Trophoblast cell (in vitro differentiated cells and primary cell): ENCODE measurements at regions not wholly inside any gene's neighbourhood (a gene's known extent, or its start where the extent isn't known, plus 50 kb on each side); places are given as distances from the start of the nearest gene placed in this dataset.

Source experiments
- DNase-seq, 2 donors: peaks; one replicate each; pipeline ENCODE4 v3.0.0-alpha.2; 2016
- H2AFZ ChIP-seq: 2 replicates; pipeline ENCODE4 v1.6.1; 2013; ENCODE audit warnings: low read length, moderate library complexity, mild to moderate bottlenecking; ENCODE audit not compliant: insufficient read depth, poor library complexity
- H2AK5ac ChIP-seq: 2 replicates; pipeline ENCODE4 v1.6.1; 2013; ENCODE audit warnings: mild to moderate bottlenecking, low read length
- H2BK120ac ChIP-seq: 2 replicates; pipeline ENCODE4 v1.6.1; 2013; ENCODE audit warnings: low read length, mild to moderate bottlenecking, moderate library complexity; ENCODE audit not compliant: insufficient read depth, poor library complexity
- H2BK12ac ChIP-seq: 2 replicates; pipeline ENCODE4 v1.6.1; 2013; ENCODE audit warnings: mild to moderate bottlenecking, low read length, moderate library complexity
- H2BK5ac ChIP-seq: 2 replicates; pipeline ENCODE4 v1.6.1; 2013; ENCODE audit warnings: low read length, low read depth, moderate library complexity, mild to moderate bottlenecking; ENCODE audit not compliant: poor library complexity
- H3K14ac ChIP-seq: 2 replicates; pipeline ENCODE4 v1.6.1; 2013; ENCODE audit warnings: mild to moderate bottlenecking, low read length
- H3K18ac ChIP-seq: 2 replicates; pipeline ENCODE4 v1.6.1; 2013; ENCODE audit warnings: mild to moderate bottlenecking, low read length
- H3K23ac ChIP-seq: 2 replicates; pipeline ENCODE4 v1.6.1; 2013; ENCODE audit warnings: low read length
- H3K27ac ChIP-seq: 2 replicates; pipeline ENCODE4 v1.5.1; 2013; ENCODE audit warnings: low read depth, mild to moderate bottlenecking, inconsistent platforms, low read length, moderate library complexity
- H3K27me3 ChIP-seq: 2 replicates; pipeline ENCODE4 v1.6.1; 2013; ENCODE audit warnings: inconsistent platforms, mild to moderate bottlenecking, low read length, moderate library complexity; ENCODE audit not compliant: insufficient read depth
- H3K36me3 ChIP-seq, 2 experiments: 1 replicate in 1 of 2; 2 replicates in 1 of 2; pipeline ENCODE4 v1.6.1; 2013; ENCODE audit warnings: low read length in 2 of 2, mild to moderate bottlenecking in 2 of 2, moderate library complexity in 1 of 2; ENCODE audit not compliant: insufficient read depth in 2 of 2, control insufficient read depth in 1 of 2
- H3K4ac ChIP-seq: 2 replicates; pipeline ENCODE4 v1.6.1; 2013; ENCODE audit warnings: low read depth, mild to moderate bottlenecking, low read length, moderate library complexity
- H3K4me1 ChIP-seq, 2 experiments: 1 replicate in 1 of 2; 2 replicates in 1 of 2; pipeline ENCODE4 v1.6.1; 2013; ENCODE audit warnings: low read length in 2 of 2, mild to moderate bottlenecking in 2 of 2, moderate library complexity in 1 of 2; ENCODE audit not compliant: insufficient read depth in 2 of 2, control insufficient read depth in 1 of 2
- H3K4me2 ChIP-seq: 2 replicates; pipeline ENCODE4 v1.6.1; 2013; ENCODE audit warnings: inconsistent platforms, mild to moderate bottlenecking, low read length, moderate library complexity
- H3K4me3 ChIP-seq: 2 replicates; pipeline ENCODE4 v1.5.1; 2013; ENCODE audit warnings: mild to moderate bottlenecking, low read depth, low read length, inconsistent platforms
- H3K79me1 ChIP-seq: one replicate; pipeline ENCODE4 v1.6.1; 2013; ENCODE audit warnings: low read length
- H3K79me2 ChIP-seq: 2 replicates; pipeline ENCODE4 v1.6.1; 2013; ENCODE audit warnings: low read length, mild to moderate bottlenecking; ENCODE audit not compliant: control insufficient read depth, insufficient read depth, poor library complexity
- H3K9ac ChIP-seq: 2 replicates; pipeline ENCODE4 v1.6.1; 2013; ENCODE audit warnings: mild to moderate bottlenecking, low read length
- H3K9me3 ChIP-seq: 2 replicates; pipeline ENCODE4 v1.6.1; 2013; ENCODE audit warnings: low read depth, mild to moderate bottlenecking, control low read depth, inconsistent platforms, low read length; ENCODE audit not compliant: insufficient read depth
- H4K12ac ChIP-seq: 2 replicates; pipeline ENCODE4 v1.6.1; 2013; ENCODE audit warnings: low read depth, mild to moderate bottlenecking, low read length, moderate library complexity
- H4K8ac ChIP-seq: 2 replicates; pipeline ENCODE4 v1.6.1; 2013; ENCODE audit warnings: low read depth, mild to moderate bottlenecking, low read length, moderate library complexity
- H4K91ac ChIP-seq: one replicate; pipeline ENCODE4 v1.6.1; 2013; ENCODE audit warnings: low read depth, mild to moderate bottlenecking, low read length, moderate library complexity
- WGBS: extraction: QIAGEN DNeasy Blood & Tissue Kit; methylation state at CpG from one replicate; pipeline ENCODE4 v1.1.7; 2013; ENCODE audit warnings: missing lambda C conversion rate; ENCODE audit not compliant: insufficient read length, insufficient coverage; ENCODE audit errors: extremely low coverage; 5-methylcytosine and 5-hydroxymethylcytosine counted together

- Histone ChIP-seq H3K4ac (no peak overlapping the region), H2AK5ac (no peak overlapping the region), H4K91ac (no peak overlapping the region), H2BK120ac (no peak overlapping the region), H3K9me3 (no peaks in the 10 kb centered on the region), H3K79me2 (no peaks in the 10 kb centered on the region), H3K4me3 (no peak overlapping the region), H4K8ac (no peak overlapping the region), H3K79me1 (no peaks in the 10 kb centered on the region), H3K18ac (no peak overlapping the region), H2BK5ac (no peak overlapping the region), H3K4me2 (no peak overlapping the region), H3K27me3 (no peaks in the 10 kb centered on the region), H3K14ac (no peak overlapping the region), H3K23ac (no peak overlapping the region), H2AFZ (no peak overlapping the region), H4K12ac (no peak overlapping the region), H3K4me1 (peaks cover 0 to 2% of the 10 kb centered on the region in 2 experiments), H3K36me3 (no peaks in the 10 kb centered on the region), H3K9ac (no peak overlapping the region), H3K27ac (no peak overlapping the region), H2BK12ac (no peak overlapping the region)
- no peak for DNase-seq
- WGBS: no CpG with 5 or more reads among the region's 10 CpGs
Observed at GRCh38 chr9:95587021-95587964, 70.5 kb upstream of the PTCH1 start.

GRCh38 chr9:95586326-95586725, 69.6 kb upstream of the PTCH1 start:
- no peak overlapping the region for H2BK5ac ChIP-seq
- no peak overlapping the region for H3K27ac ChIP-seq
- peaks cover 4 to 9% of the 10 kb centered on the region in 2 experiments for H3K4me1 ChIP-seq
- H3K4me2 ChIP-seq: no peak overlapping the region
- H3K27me3 ChIP-seq: no peaks in the 10 kb centered on the region
- H3K9me3 ChIP-seq: no peaks in the 10 kb centered on the region
- H3K4me3 ChIP-seq: no peak overlapping the region
- H3K9ac ChIP-seq: no peak overlapping the region
- H3K36me3 ChIP-seq: no peaks in the 10 kb centered on the region
- H3K79me2 ChIP-seq: no peaks in the 10 kb centered on the region
- no peak overlapping the region for H2BK12ac ChIP-seq
- no peak overlapping the region for H3K4ac ChIP-seq
- no peaks in the 10 kb centered on the region for H3K79me1 ChIP-seq
- no peak overlapping the region for H4K91ac ChIP-seq
- no peak overlapping the region for H2AFZ ChIP-seq
- no peak overlapping the region for H3K14ac ChIP-seq
- H3K23ac ChIP-seq: no peak overlapping the region
- no peak overlapping the region for H2AK5ac ChIP-seq
- no peak overlapping the region for H4K8ac ChIP-seq
- H2BK120ac ChIP-seq: no peak overlapping the region
- WGBS: no CpG with 5 or more reads among the region's 8 CpGs
- DNase-seq: no peak
- no peak overlapping the region for H4K12ac ChIP-seq
- H3K18ac ChIP-seq: no peak overlapping the region

GRCh38 chr9:95585824-95586223, 69.1 kb upstream of the PTCH1 start:
- no CpG with 5 or more reads among the region's 11 CpGs for WGBS
- H3K18ac ChIP-seq: no peak overlapping the region
- H3K4me2 ChIP-seq: no peak overlapping the region
- H3K27me3 ChIP-seq: no peaks in the 10 kb centered on the region
- H2AK5ac ChIP-seq: no peak overlapping the region
- no peak for DNase-seq
- H3K36me3 ChIP-seq: no peaks in the 10 kb centered on the region
- H3K14ac ChIP-seq: no peak overlapping the region
- H3K4ac ChIP-seq: no peak overlapping the region
- H2AFZ ChIP-seq: no peak overlapping the region
- H4K12ac ChIP-seq: no peak overlapping the region
- no peak overlapping the region for H2BK120ac ChIP-seq
- H2BK5ac ChIP-seq: no peak overlapping the region
- H3K27ac ChIP-seq: no peak overlapping the region
- no peak overlapping the region for H2BK12ac ChIP-seq
- H3K23ac ChIP-seq: no peak overlapping the region
- no peaks in the 10 kb centered on the region for H3K9me3 ChIP-seq
- no peaks in the 10 kb centered on the region for H3K79me1 ChIP-seq
- H4K8ac ChIP-seq: no peak overlapping the region
- no peak overlapping the region for H3K9ac ChIP-seq
- H3K4me1 ChIP-seq: peaks cover 7 to 13% of the 10 kb centered on the region in 2 experiments
- H4K91ac ChIP-seq: no peak overlapping the region
- H3K79me2 ChIP-seq: no peaks in the 10 kb centered on the region
- H3K4me3 ChIP-seq: no peak overlapping the region

GRCh38 chr9:95584176-95584575, 67.4 kb upstream of the PTCH1 start:
- Histone ChIP-seq H3K4me2 (no peak overlapping the region), H3K9me3 (no peaks in the 10 kb centered on the region), H2AFZ (no peak overlapping the region), H3K9ac (no peak overlapping the region), H3K36me3 (no peaks in the 10 kb centered on the region), H4K91ac (no peak overlapping the region), H3K4me1 (peaks cover 7 to 15% of the 10 kb centered on the region in 2 experiments), H3K14ac (no peak overlapping the region), H2AK5ac (no peak overlapping the region), H3K4ac (no peak overlapping the region), H2BK12ac (no peak overlapping the region), H3K79me2 (no peaks in the 10 kb centered on the region), H4K12ac (no peak overlapping the region), H3K27me3 (no peaks in the 10 kb centered on the region), H4K8ac (no peak overlapping the region), H3K4me3 (no peak overlapping the region), H3K18ac (no peak overlapping the region), H3K27ac (no peak overlapping the region), H2BK5ac (no peak overlapping the region), H2BK120ac (no peak overlapping the region), H3K79me1 (no peaks in the 10 kb centered on the region), H3K23ac (no peak overlapping the region)
- no peak for DNase-seq
- no CpG with 5 or more reads among the region's 10 CpGs for WGBS
